ENCODE measurements at regions not wholly inside any gene's neighbourhood (a gene's known extent, or its start where the extent isn't known, plus 50 kb on each side); places are given as distances from the start of the nearest gene placed in this dataset.

DNA sequence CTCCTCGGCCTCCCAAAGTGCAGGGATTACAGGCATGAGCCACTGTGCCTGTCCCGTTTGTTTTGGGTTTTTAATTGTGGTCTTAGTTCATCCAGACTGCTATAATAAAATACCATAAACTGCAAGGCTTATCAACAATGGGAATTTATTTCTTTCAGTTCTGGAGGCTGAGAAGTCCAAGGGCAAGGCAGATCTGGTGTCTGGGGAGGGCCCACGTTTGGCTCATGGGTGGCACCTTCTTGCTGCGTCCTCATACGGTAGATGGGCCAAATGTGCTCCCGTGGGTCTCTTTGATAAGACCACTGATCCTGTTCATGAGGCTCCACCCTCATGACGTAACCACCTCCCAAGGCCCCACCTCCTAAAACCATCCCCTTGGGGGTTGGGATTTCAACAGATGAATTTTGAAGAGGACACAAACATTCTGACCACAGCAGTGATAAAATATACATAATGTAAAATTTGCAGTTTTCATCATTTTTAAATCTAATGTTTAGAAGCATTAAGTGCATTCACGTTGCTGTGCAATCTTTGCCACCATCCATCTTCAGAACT lies 133.4 kb upstream of the ERRFI1 start:
- TF ChIP-seq, protein P1, sequence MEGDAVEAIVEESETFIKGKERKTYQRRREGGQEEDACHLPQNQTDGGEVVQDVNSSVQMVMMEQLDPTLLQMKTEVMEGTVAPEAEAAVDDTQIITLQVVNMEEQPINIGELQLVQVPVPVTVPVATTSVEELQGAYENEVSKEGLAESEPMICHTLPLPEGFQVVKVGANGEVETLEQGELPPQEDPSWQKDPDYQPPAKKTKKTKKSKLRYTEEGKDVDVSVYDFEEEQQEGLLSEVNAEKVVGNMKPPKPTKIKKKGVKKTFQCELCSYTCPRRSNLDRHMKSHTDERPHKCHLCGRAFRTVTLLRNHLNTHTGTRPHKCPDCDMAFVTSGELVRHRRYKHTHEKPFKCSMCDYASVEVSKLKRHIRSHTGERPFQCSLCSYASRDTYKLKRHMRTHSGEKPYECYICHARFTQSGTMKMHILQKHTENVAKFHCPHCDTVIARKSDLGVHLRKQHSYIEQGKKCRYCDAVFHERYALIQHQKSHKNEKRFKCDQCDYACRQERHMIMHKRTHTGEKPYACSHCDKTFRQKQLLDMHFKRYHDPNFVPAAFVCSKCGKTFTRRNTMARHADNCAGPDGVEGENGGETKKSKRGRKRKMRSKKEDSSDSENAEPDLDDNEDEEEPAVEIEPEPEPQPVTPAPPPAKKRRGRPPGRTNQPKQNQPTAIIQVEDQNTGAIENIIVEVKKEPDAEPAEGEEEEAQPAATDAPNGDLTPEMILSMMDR (IDR thresholded peaks at IDR 0.05; ENCODE audit: low read depth, low read length, poor library complexity, severe bottlenecking): no peak
- TF ChIP-seq EZH2phosphoT487 (IDR thresholded peaks at IDR 0.05; ENCODE audit: borderline replicate concordance, low read length): no peak
